Gastroesophageal sphincter (tissue), 3 donors: ENCODE measurements at regions not wholly inside any gene's neighbourhood (a gene's known extent, or its start where the extent isn't known, plus 50 kb on each side); places are given as distances from the start of the nearest gene placed in this dataset.

Experiments
- POLR2A ChIP-seq, 2 donors: fragments of 450-650 bp; IDR thresholded peaks; one replicate each; pipeline ENCODE4 v1.6.1; 2017; ENCODE audit warnings: antibody characterized with exemption in 2 of 2, mild to moderate bottlenecking in 2 of 2, moderate library complexity in 1 of 2
- TF ChIP-seq, protein P1 (sequence below), 4 experiments: fragments of 200-600 bp in 2 of 4; fragments of 450-650 bp in 2 of 4; sonication (generic) in 1 of 4; IDR thresholded peaks; one replicate each; pipeline ENCODE4 v1.5.1; 2017 to 2019; ENCODE audit warnings: antibody characterized with exemption in 4 of 4, mild to moderate bottlenecking in 2 of 4, moderate library complexity in 2 of 4

GRCh38 chrX:39843318-39843717, 254.4 kb downstream of the BCOR start:
- TF ChIP-seq, protein P1, sequence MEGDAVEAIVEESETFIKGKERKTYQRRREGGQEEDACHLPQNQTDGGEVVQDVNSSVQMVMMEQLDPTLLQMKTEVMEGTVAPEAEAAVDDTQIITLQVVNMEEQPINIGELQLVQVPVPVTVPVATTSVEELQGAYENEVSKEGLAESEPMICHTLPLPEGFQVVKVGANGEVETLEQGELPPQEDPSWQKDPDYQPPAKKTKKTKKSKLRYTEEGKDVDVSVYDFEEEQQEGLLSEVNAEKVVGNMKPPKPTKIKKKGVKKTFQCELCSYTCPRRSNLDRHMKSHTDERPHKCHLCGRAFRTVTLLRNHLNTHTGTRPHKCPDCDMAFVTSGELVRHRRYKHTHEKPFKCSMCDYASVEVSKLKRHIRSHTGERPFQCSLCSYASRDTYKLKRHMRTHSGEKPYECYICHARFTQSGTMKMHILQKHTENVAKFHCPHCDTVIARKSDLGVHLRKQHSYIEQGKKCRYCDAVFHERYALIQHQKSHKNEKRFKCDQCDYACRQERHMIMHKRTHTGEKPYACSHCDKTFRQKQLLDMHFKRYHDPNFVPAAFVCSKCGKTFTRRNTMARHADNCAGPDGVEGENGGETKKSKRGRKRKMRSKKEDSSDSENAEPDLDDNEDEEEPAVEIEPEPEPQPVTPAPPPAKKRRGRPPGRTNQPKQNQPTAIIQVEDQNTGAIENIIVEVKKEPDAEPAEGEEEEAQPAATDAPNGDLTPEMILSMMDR (IDR thresholded peaks at IDR 0.05): no peak
- TF ChIP-seq POLR2A (IDR thresholded peaks at IDR 0.05): no peak
